Stimulated activated CD4-positive, alpha-beta T cell treated with anti-CD3 and anti-CD28 coated beads, Interleukin-2, amount 100 ng/mL, for 4 hours (primary cell): ENCODE measurements at regions not wholly inside any gene's neighbourhood (a gene's known extent, or its start where the extent isn't known, plus 50 kb on each side); places are given as distances from the start of the nearest gene placed in this dataset.
A peak's percentile ranks its signal among the peaks of the same experiment; 100 is the strongest.
"Not testable (repeated sequence)": the region's sequence is repeated elsewhere in the genome, so short reads cannot be mapped to it uniquely, and the experiment has no call there.

Experiments
- DNase-seq: peaks from one replicate; pipeline ENCODE4 v3.0.0-alpha.2; 2020; ENCODE audit warnings: low read depth

- DNase-seq, result peak; percentile 67
Measured at GRCh38 chr17:77086433-77087010, 54.2 kb upstream of the SEC14L1 start.

- no peak for DNase-seq
Measured at GRCh38 chr17:77087650-77088454, 52.9 kb upstream of the SEC14L1 start.

DNA sequence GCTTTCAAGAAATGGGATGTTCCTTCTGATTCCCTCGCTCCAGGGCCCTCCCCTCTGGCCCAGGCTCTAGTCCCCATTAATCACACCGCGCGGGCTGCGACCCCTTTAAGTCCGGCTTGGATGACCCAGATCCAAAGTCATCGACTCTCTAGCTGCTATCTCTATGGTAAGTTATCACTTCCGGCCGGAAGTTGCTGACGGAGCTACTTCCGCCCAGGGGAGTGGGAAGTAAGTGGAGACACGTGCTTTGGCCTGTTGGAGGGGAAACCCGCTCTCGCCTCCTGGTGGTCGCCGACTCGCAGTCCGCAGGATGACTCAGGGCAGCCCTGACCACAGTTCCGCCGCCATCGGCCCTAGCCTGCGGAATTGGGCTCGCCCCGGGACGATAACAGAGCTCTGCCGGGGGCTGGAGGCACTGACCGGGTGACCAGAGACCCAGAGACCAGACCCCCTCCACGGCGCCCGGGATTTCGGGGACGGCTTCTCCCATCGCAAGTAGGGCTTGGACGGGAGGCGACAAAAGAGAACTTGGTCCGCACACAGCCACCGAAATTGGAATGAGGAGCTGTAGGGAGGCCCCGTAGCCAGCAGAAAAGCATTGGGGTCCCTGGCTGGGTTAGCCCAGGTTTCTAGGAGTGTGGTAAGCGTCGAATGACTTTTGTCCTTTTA is 52.2 kb upstream of the SEC14L1 start:
- peak; percentile 85 for DNase-seq

- no peak for DNase-seq
Measured at GRCh38 chr17:77089124-77089490, 51.7 kb upstream of the SEC14L1 start.

DNA sequence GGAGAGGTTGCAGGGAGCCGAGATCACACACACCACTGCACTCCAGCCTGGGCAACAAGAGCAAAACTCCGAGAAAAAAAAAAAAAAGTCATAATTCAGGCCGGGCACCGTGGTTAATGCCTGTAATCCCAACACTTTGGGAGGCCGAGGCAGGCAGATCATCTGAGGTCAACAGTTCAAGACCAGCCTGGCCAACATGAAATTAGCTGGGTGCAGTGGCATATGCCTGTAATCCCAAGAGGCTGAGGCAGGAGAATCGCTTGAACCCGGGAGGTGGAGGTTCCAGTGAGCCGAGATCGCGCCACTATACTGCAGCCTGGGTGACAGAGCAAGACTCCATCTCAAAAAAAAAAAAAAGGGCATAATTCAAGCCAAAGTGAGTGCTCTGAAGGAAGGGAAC is 50.8 kb upstream of the SEC14L1 start:
- DNase-seq, result not testable (repeated sequence)

DNA sequence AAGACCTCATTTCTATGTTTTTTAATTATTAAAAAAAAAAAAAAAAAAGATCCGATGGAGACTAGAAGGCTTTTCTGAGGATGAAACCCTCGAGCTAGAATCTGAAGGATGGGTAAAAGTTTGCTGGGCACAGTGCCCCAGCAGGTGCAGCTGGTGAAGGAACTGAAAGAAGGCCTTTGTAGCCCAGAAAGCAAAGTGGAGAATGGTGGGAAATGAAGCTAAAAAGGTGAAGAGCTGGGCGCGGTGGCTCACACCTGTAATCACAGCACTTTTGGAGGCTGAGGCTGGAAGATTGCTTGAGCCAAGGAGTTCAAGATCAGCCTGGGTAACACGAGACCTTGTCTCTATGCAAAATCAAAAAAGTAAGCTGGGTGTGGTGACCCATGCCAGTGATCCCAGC is 50.3 kb upstream of the SEC14L1 start:
- no peak for DNase-seq
